ENCODE measurements at regions not wholly inside any gene's neighbourhood (a gene's known extent, or its start where the extent isn't known, plus 50 kb on each side); places are given as distances from the start of the nearest gene placed in this dataset.

DNA sequence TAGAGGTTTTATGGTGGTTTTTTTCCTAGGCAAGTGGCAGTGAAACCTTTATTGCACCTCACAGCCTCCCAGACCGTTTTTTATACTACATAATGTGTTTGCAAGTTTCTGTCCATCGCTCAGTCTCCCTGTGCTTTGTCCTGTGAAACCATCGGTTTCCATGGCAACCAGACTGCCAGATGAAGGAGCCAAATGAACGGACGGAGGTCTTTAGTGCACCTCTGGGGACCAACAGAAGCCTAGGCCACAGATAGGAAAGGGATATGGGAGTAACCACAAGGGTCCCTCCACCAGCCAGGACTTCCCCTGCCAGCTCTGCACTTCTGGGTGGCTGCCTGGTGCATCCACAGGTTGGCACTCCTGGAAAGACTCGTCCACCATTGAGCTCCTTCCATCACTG is 165.0 kb downstream of the CHST1 start:
- H3K4me2 ChIP-seq (replicated peaks; ENCODE audit: extremely low read depth, low read length, poor library complexity, severe bottlenecking) = no peak overlapping the region
- peaks cover 0 to 9% (median 5%) of the 10 kb centered on the region in 7 donors for H3K9me3 Mint-ChIP-seq
- H3K36me3 ChIP-seq (replicated peaks in 1 of 2; ENCODE audit: control insufficient read depth in 1 of 2, insufficient read depth in 2 of 2, low read length in 2 of 2) = no peaks in the 10 kb centered on the region
- intact Hi-C loops (cut with micrococcal nuclease) = no loop called here
- peaks cover 0 to 2% of the 10 kb centered on the region in 2 donors for H3K27me3 ChIP-seq (ENCODE audit: control insufficient read depth in 2 of 2, insufficient read depth in 2 of 2, low read length in 2 of 2)
- TF ChIP-seq, protein P1, sequence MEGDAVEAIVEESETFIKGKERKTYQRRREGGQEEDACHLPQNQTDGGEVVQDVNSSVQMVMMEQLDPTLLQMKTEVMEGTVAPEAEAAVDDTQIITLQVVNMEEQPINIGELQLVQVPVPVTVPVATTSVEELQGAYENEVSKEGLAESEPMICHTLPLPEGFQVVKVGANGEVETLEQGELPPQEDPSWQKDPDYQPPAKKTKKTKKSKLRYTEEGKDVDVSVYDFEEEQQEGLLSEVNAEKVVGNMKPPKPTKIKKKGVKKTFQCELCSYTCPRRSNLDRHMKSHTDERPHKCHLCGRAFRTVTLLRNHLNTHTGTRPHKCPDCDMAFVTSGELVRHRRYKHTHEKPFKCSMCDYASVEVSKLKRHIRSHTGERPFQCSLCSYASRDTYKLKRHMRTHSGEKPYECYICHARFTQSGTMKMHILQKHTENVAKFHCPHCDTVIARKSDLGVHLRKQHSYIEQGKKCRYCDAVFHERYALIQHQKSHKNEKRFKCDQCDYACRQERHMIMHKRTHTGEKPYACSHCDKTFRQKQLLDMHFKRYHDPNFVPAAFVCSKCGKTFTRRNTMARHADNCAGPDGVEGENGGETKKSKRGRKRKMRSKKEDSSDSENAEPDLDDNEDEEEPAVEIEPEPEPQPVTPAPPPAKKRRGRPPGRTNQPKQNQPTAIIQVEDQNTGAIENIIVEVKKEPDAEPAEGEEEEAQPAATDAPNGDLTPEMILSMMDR (IDR thresholded peaks at IDR 0.05) = no peak
- no peaks in the 10 kb centered on the region for H3K9me3 ChIP-seq (replicated peaks in 1 of 2; ENCODE audit: control insufficient read depth in 1 of 2, insufficient read depth in 1 of 2, low read length in 2 of 2)
- H4K20me1 ChIP-seq (ENCODE audit: insufficient read depth, low read length) = no peaks in the 10 kb centered on the region
- H3K4me1 Mint-ChIP-seq = no peaks in the 10 kb centered on the region
- no peak overlapping the region for H3K27ac Mint-ChIP-seq
- H3K27ac ChIP-seq (ENCODE audit: low read depth in 1 of 2, low read length in 2 of 2) = no peak overlapping the region
- no peaks in the 10 kb centered on the region for H3K36me3 Mint-ChIP-seq
- WGBS (ENCODE audit: insufficient coverage) = 67% methylated on average over 4 of the region's 6 CpGs
- no peak for DNase-seq
- H3K9ac ChIP-seq (ENCODE audit: insufficient read depth, low read length, poor library complexity, severe bottlenecking) = no peak overlapping the region
- H2AFZ ChIP-seq (ENCODE audit: insufficient read depth, low read depth, low read length, poor library complexity, severe bottlenecking) = no peak overlapping the region
- H3K4me1 ChIP-seq (ENCODE audit: control insufficient read depth in 1 of 2, insufficient read depth in 2 of 2, low read length in 2 of 2) = no peaks in the 10 kb centered on the region
- H3K79me2 ChIP-seq (ENCODE audit: insufficient read depth, low read length) = no peaks in the 10 kb centered on the region
- H3K4me3 Mint-ChIP-seq = no peak overlapping the region
- H3K4me3 ChIP-seq (replicated peaks in 1 of 3; ENCODE audit: low read depth in 2 of 3, low read length in 3 of 3) = no peak overlapping the region
- peaks cover 7 to 19% (median 12%) of the 10 kb centered on the region in 3 donors for H3K27me3 Mint-ChIP-seq (ENCODE audit: low read depth in 3 of 3)

- Histone ChIP-seq H3K4me1 (ENCODE audit: control insufficient read depth in 1 of 2, insufficient read depth in 2 of 2, low read length in 2 of 2) (no peaks in the 10 kb centered on the region), H3K4me3 (replicated peaks in 1 of 3; ENCODE audit: low read depth in 2 of 3, low read length in 3 of 3) (no peak overlapping the region), H3K9me3 (replicated peaks in 1 of 2; ENCODE audit: control insufficient read depth in 1 of 2, insufficient read depth in 1 of 2, low read length in 2 of 2) (no peaks in the 10 kb centered on the region), H3K9ac (ENCODE audit: insufficient read depth, low read length, poor library complexity, severe bottlenecking) (no peak overlapping the region), H3K27me3 (ENCODE audit: control insufficient read depth in 2 of 2, insufficient read depth in 2 of 2, low read length in 2 of 2) (peaks cover 2 to 6% of the 10 kb centered on the region in 2 donors), H3K36me3 (replicated peaks in 1 of 2; ENCODE audit: control insufficient read depth in 1 of 2, insufficient read depth in 2 of 2, low read length in 2 of 2) (no peaks in the 10 kb centered on the region), H3K4me2 (replicated peaks; ENCODE audit: extremely low read depth, low read length, poor library complexity, severe bottlenecking) (no peak overlapping the region), H2AFZ (ENCODE audit: insufficient read depth, low read depth, low read length, poor library complexity, severe bottlenecking) (no peak overlapping the region), H3K79me2 (ENCODE audit: insufficient read depth, low read length) (no peaks in the 10 kb centered on the region), H3K27ac (ENCODE audit: low read depth in 1 of 2, low read length in 2 of 2) (no peak overlapping the region), H4K20me1 (ENCODE audit: insufficient read depth, low read length) (no peaks in the 10 kb centered on the region)
- Mint-ChIP-seq H3K4me3 (peak overlapping the region in 1 of 2 donors; percentile 43), H3K27me3 (ENCODE audit: low read depth in 3 of 3) (peaks cover 10 to 23% (median 16%) of the 10 kb centered on the region in 3 donors), H3K36me3 (no peaks in the 10 kb centered on the region), H3K9me3 (peaks cover 0 to 10% (median 3%) of the 10 kb centered on the region in 7 donors), H3K4me1 (no peaks in the 10 kb centered on the region), H3K27ac (no peak overlapping the region)
- no peak for DNase-seq
- TF ChIP-seq, protein P1 (IDR thresholded peaks at IDR 0.05) = no peak
- intact Hi-C loops (cut with micrococcal nuclease) = no loop called here
- WGBS (ENCODE audit: insufficient coverage) = 80% methylated on average over 1 of the region's 2 CpGs
These were observed 170.7 kb downstream of the CHST1 start for GRCh38 chr11:45494738-45495137.
